Activated CD8-positive, alpha-beta T cell treated with anti-CD3 and anti-CD28 coated beads for 36 hours (primary cell): ENCODE measurements at regions not wholly inside any gene's neighbourhood (a gene's known extent, or its start where the extent isn't known, plus 50 kb on each side); places are given as distances from the start of the nearest gene placed in this dataset.

Source experiments
- ATAC-seq: fragments of 200-7000 bp; cut with Tn5 transposase; one replicate; pipeline ENCODE4 v1.10.0; 2021; ENCODE audit warnings: mild to moderate bottlenecking, moderate library complexity
- CTCF ChIA-PET: fragments of 350-600 bp; sonication (Branson Sonifier 250); formaldehyde crosslinking; loops from one replicate; lab custom pipeline; 2021; ENCODE audit warnings: antibody characterized with exemption; lab: Charles Lee
- POLR2A ChIA-PET: fragments of 350-600 bp; sonication (Branson Sonifier 250); formaldehyde crosslinking; loops from one replicate; lab custom pipeline; 2021; ENCODE audit warnings: antibody characterized with exemption; lab: Charles Lee
- DNase-seq: peaks from one replicate; pipeline ENCODE4 v3.0.0-alpha.2; 2020
- H3K27ac Mint-ChIP-seq: one replicate; pipeline ENCODE4 v1.8.0; 2021; ENCODE audit warnings: mild to moderate bottlenecking, mixed read lengths
- H3K27me3 Mint-ChIP-seq: one replicate; pipeline ENCODE4 v1.8.0; 2021; ENCODE audit warnings: mixed read lengths
- H3K36me3 Mint-ChIP-seq: one replicate; pipeline ENCODE4 v1.8.0; 2021; ENCODE audit warnings: low read depth, mixed read lengths
- H3K4me1 Mint-ChIP-seq: one replicate; pipeline ENCODE4 v1.8.0; 2021; ENCODE audit warnings: low read depth, mixed read lengths
- H3K4me3 Mint-ChIP-seq: one replicate; pipeline ENCODE4 v1.8.0; 2021; ENCODE audit warnings: mild to moderate bottlenecking, moderate library complexity, mixed read lengths
- H3K9me3 Mint-ChIP-seq: one replicate; pipeline ENCODE4 v1.8.0; 2021; ENCODE audit warnings: mixed read lengths
- intact Hi-C: fragments of 100-400 bp; cut with micrococcal nuclease; formaldehyde crosslinking; loops from one replicate; pipeline ENCODE4 v1.10.0; 2022
- TF ChIP-seq, protein P1 (sequence below): fragments of 200-600 bp; IDR thresholded peaks from one replicate; pipeline ENCODE4 v1.8.0; 2022; ENCODE audit warnings: antibody characterized with exemption, mild to moderate bottlenecking

GRCh38 chr6:148107911-148108310 lies 234.7 kb upstream of the SASH1 start:
- Mint-ChIP-seq H3K36me3 (no peaks in the 10 kb centered on the region), H3K27ac (no peak overlapping the region), H3K4me3 (no peak overlapping the region), H3K9me3 (no peaks in the 10 kb centered on the region), H3K4me1 (no peaks in the 10 kb centered on the region), H3K27me3 (no peaks in the 10 kb centered on the region)
- TF ChIP-seq, protein P1, sequence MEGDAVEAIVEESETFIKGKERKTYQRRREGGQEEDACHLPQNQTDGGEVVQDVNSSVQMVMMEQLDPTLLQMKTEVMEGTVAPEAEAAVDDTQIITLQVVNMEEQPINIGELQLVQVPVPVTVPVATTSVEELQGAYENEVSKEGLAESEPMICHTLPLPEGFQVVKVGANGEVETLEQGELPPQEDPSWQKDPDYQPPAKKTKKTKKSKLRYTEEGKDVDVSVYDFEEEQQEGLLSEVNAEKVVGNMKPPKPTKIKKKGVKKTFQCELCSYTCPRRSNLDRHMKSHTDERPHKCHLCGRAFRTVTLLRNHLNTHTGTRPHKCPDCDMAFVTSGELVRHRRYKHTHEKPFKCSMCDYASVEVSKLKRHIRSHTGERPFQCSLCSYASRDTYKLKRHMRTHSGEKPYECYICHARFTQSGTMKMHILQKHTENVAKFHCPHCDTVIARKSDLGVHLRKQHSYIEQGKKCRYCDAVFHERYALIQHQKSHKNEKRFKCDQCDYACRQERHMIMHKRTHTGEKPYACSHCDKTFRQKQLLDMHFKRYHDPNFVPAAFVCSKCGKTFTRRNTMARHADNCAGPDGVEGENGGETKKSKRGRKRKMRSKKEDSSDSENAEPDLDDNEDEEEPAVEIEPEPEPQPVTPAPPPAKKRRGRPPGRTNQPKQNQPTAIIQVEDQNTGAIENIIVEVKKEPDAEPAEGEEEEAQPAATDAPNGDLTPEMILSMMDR: no peak
- ChIA-PET CTCF (no interaction called here), POLR2A (no interaction called here)
- intact Hi-C loops: no loop called here
- DNase-seq (no peak), ATAC-seq (no peak)

- POLR2A ChIA-PET: no interaction called here
- Mint-ChIP-seq H3K27me3 (no peaks in the 10 kb centered on the region), H3K36me3 (no peaks in the 10 kb centered on the region), H3K9me3 (no peaks in the 10 kb centered on the region), H3K4me1 (no peaks in the 10 kb centered on the region), H3K4me3 (no peak overlapping the region), H3K27ac (no peak overlapping the region)
- intact Hi-C loops: no loop called here
- ATAC-seq (no peak), DNase-seq (no peak)
- TF ChIP-seq, protein P1: no peak
- CTCF ChIA-PET: no interaction called here
These were observed 232.9 kb upstream of the SASH1 start for GRCh38 chr6:148109732-148110131.

GRCh38 chr6:148110925-148111324 lies 231.7 kb upstream of the SASH1 start:
- Mint-ChIP-seq H3K9me3 (no peaks in the 10 kb centered on the region), H3K4me1 (no peaks in the 10 kb centered on the region), H3K27me3 (no peaks in the 10 kb centered on the region), H3K27ac (no peak overlapping the region), H3K36me3 (no peaks in the 10 kb centered on the region), H3K4me3 (no peak overlapping the region)
- POLR2A ChIA-PET: no interaction called here
- DNase-seq (no peak), ATAC-seq (no peak)
- intact Hi-C loops: no loop called here
- CTCF ChIA-PET: no interaction called here
- TF ChIP-seq, protein P1: no peak

GRCh38 chr6:148112851-148113319 lies 229.8 kb upstream of the SASH1 start:
- Mint-ChIP-seq H3K4me3 (no peak overlapping the region), H3K27ac (no peak overlapping the region), H3K9me3 (no peaks in the 10 kb centered on the region), H3K27me3 (no peaks in the 10 kb centered on the region), H3K4me1 (no peaks in the 10 kb centered on the region), H3K36me3 (no peaks in the 10 kb centered on the region)
- DNase-seq: no peak
- POLR2A ChIA-PET: no interaction called here
- intact Hi-C loops: no loop called here
- CTCF ChIA-PET: interaction anchor here (1.3 kb wide), 1 partner anchor 64 kb away, joined by 3 read pairs; no protein-coding TSS in a partner anchor
- ATAC-seq: peak; percentile 7
- TF ChIP-seq, protein P1: no peak

DNA sequence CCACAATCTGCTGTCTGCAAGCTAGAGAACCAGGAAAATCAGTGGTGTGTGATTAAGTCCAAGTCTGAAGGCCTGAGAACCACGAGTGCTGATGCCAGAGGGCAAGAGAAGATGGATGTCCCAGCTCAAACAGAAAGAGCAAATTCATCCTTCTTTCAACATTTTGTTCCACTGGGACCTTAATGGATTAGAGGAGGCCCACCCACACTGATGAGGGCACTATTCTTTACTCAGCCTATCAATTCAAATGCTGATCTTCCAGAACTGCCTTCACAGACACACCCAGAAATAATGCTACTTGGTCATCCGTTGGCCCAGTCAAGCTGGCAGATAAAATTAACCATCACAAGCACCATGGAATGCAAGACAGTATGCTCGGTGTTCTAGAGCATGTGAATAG lies 226.6 kb upstream of the SASH1 start:
- no peaks in the 10 kb centered on the region for H3K36me3 Mint-ChIP-seq
- ATAC-seq: no peak
- H3K27me3 Mint-ChIP-seq: no peaks in the 10 kb centered on the region
- no peak overlapping the region for H3K4me3 Mint-ChIP-seq
- H3K4me1 Mint-ChIP-seq: no peaks in the 10 kb centered on the region
- POLR2A ChIA-PET: no interaction called here
- TF ChIP-seq, protein P1: no peak
- H3K9me3 Mint-ChIP-seq: no peaks in the 10 kb centered on the region
- no peak for DNase-seq
- no peak overlapping the region for H3K27ac Mint-ChIP-seq
- intact Hi-C loops: no loop called here
- CTCF ChIA-PET: no interaction called here
